ENCODE measurements at regions not wholly inside any gene's neighbourhood (a gene's known extent, or its start where the extent isn't known, plus 50 kb on each side); places are given as distances from the start of the nearest gene placed in this dataset.

- Histone ChIP-seq H3K27ac (ENCODE audit: low read depth in 2 of 2, low read length in 2 of 2) (no peak overlapping the region), H3K4me1 (ENCODE audit: control insufficient read depth in 2 of 3, insufficient read depth in 2 of 3, low read depth in 1 of 3, low read length in 3 of 3) (no peaks in the 10 kb centered on the region), H3K36me3 (ENCODE audit: control insufficient read depth in 2 of 3, insufficient read depth in 3 of 3, low read length in 3 of 3) (no peaks in the 10 kb centered on the region), H3K9me3 (ENCODE audit: control insufficient read depth in 2 of 3, insufficient read depth in 1 of 3, low read length in 3 of 3) (no peaks in the 10 kb centered on the region), H3K9ac (ENCODE audit: low read length in 3 of 3) (no peak overlapping the region), H3K4me3 (ENCODE audit: low read length in 3 of 3) (no peak overlapping the region), H3K27me3 (ENCODE audit: control insufficient read depth, insufficient read depth, low read length) (no peaks in the 10 kb centered on the region)
- FAIRE-seq (no peak), DNase-seq (no peak)
- intact Hi-C loops (cut with DNase I), result no loop called here
- TF ChIP-seq, protein P1, sequence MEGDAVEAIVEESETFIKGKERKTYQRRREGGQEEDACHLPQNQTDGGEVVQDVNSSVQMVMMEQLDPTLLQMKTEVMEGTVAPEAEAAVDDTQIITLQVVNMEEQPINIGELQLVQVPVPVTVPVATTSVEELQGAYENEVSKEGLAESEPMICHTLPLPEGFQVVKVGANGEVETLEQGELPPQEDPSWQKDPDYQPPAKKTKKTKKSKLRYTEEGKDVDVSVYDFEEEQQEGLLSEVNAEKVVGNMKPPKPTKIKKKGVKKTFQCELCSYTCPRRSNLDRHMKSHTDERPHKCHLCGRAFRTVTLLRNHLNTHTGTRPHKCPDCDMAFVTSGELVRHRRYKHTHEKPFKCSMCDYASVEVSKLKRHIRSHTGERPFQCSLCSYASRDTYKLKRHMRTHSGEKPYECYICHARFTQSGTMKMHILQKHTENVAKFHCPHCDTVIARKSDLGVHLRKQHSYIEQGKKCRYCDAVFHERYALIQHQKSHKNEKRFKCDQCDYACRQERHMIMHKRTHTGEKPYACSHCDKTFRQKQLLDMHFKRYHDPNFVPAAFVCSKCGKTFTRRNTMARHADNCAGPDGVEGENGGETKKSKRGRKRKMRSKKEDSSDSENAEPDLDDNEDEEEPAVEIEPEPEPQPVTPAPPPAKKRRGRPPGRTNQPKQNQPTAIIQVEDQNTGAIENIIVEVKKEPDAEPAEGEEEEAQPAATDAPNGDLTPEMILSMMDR (IDR thresholded peaks at IDR 0.05; ENCODE audit: borderline replicate concordance, extremely low read depth, insufficient read depth), result no peak
Measured at GRCh38 chr15:81511138-81511537, 137.1 kb upstream of the TMC3 start.

DNA sequence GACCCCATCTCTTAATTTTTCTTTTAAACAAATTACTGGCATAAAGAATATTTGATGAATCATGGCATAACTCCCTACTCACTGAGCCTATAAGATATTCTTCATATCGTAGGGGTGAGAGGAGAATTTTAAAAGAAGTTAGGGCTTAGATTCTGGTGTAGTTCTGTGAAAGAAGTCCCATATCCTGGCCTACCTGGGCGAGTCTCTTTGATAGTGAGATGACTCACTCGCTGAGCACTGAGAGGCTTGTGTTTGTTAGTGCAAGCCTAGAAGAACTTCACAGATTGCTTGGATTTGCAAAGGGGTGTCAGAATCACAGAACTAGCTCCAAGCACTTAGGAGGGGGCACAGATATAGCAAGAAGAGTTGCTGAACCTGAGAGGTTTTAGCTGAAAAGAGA, 133.8 kb upstream of the TMC3 start:
- Histone ChIP-seq H3K9ac (ENCODE audit: low read length in 3 of 3) (no peak overlapping the region), H3K27me3 (ENCODE audit: control insufficient read depth, insufficient read depth, low read length) (no peaks in the 10 kb centered on the region), H3K4me1 (ENCODE audit: control insufficient read depth in 2 of 3, insufficient read depth in 2 of 3, low read depth in 1 of 3, low read length in 3 of 3) (no peaks in the 10 kb centered on the region), H3K36me3 (ENCODE audit: control insufficient read depth in 2 of 3, insufficient read depth in 3 of 3, low read length in 3 of 3) (no peaks in the 10 kb centered on the region), H3K9me3 (ENCODE audit: control insufficient read depth in 2 of 3, insufficient read depth in 1 of 3, low read length in 3 of 3) (no peaks in the 10 kb centered on the region), H3K27ac (ENCODE audit: low read depth in 2 of 2, low read length in 2 of 2) (no peak overlapping the region), H3K4me3 (ENCODE audit: low read length in 3 of 3) (no peak overlapping the region)
- FAIRE-seq (no peak), DNase-seq (no peak)
- TF ChIP-seq, protein P1 (IDR thresholded peaks at IDR 0.05; ENCODE audit: borderline replicate concordance, extremely low read depth, insufficient read depth), result no peak
- intact Hi-C loops (cut with DNase I), result no loop called here

DNA sequence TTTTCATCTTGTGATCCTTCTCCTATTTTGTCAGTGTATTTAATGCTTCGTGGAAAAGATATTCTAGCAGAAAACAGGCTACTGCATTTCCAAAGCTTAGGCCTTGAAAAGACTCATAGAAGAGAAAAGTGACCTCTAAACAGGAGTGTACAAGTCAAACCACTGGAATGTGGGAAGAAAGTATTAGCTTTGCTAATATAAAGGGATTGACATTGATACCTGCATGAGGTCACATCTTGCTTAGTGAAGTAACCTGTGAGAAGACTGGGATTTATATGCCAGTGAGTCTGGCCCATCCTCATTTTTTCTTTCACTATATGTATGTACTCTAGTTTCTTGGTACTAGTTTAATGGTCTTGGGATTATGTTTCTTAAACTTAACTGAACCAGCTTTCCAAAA, 132.9 kb upstream of the TMC3 start:
- FAIRE-seq, result no peak
- Histone ChIP-seq H3K4me1 (ENCODE audit: control insufficient read depth in 2 of 3, insufficient read depth in 2 of 3, low read depth in 1 of 3, low read length in 3 of 3) (no peaks in the 10 kb centered on the region), H3K27me3 (ENCODE audit: control insufficient read depth, insufficient read depth, low read length) (no peaks in the 10 kb centered on the region), H3K27ac (ENCODE audit: low read depth in 2 of 2, low read length in 2 of 2) (no peak overlapping the region), H3K9me3 (ENCODE audit: control insufficient read depth in 2 of 3, insufficient read depth in 1 of 3, low read length in 3 of 3) (no peaks in the 10 kb centered on the region), H3K36me3 (ENCODE audit: control insufficient read depth in 2 of 3, insufficient read depth in 3 of 3, low read length in 3 of 3) (no peaks in the 10 kb centered on the region), H3K9ac (ENCODE audit: low read length in 3 of 3) (no peak overlapping the region), H3K4me3 (ENCODE audit: low read length in 3 of 3) (no peak overlapping the region)
- no peak for DNase-seq
- TF ChIP-seq, protein P1 (IDR thresholded peaks at IDR 0.05; ENCODE audit: borderline replicate concordance, extremely low read depth, insufficient read depth), result no peak
- intact Hi-C loops (cut with DNase I), result no loop called here

GRCh38 chr15:81506071-81506470, 132.1 kb upstream of the TMC3 start:
- TF ChIP-seq, protein P1 (IDR thresholded peaks at IDR 0.05; ENCODE audit: borderline replicate concordance, extremely low read depth, insufficient read depth), result no peak
- H3K9ac ChIP-seq (ENCODE audit: low read length in 3 of 3), result no peak overlapping the region
- intact Hi-C loops (cut with DNase I), result no loop called here
- no peak overlapping the region for H3K27ac ChIP-seq (ENCODE audit: low read depth in 2 of 2, low read length in 2 of 2)
- H3K27me3 ChIP-seq (ENCODE audit: control insufficient read depth, insufficient read depth, low read length), result no peaks in the 10 kb centered on the region
- H3K4me3 ChIP-seq (ENCODE audit: low read length in 3 of 3), result no peak overlapping the region
- H3K9me3 ChIP-seq (ENCODE audit: control insufficient read depth in 2 of 3, insufficient read depth in 1 of 3, low read length in 3 of 3), result no peaks in the 10 kb centered on the region
- no peaks in the 10 kb centered on the region for H3K4me1 ChIP-seq (ENCODE audit: control insufficient read depth in 2 of 3, insufficient read depth in 2 of 3, low read depth in 1 of 3, low read length in 3 of 3)
- no peak for FAIRE-seq
- H3K36me3 ChIP-seq (ENCODE audit: control insufficient read depth in 2 of 3, insufficient read depth in 3 of 3, low read length in 3 of 3), result no peaks in the 10 kb centered on the region
- no peak for DNase-seq

All from kidney (tissue), 13 donors.